HEK293T (cell line): ENCODE measurements at regions not wholly inside any gene's neighbourhood (a gene's known extent, or its start where the extent isn't known, plus 50 kb on each side); places are given as distances from the start of the nearest gene placed in this dataset.

ENCODE experiments used
- ARNT ChIP-seq: fragments of 450-650 bp; IDR thresholded peaks from 2 replicates; pipeline ENCODE4 v1.6.1; 2017; ENCODE audit warnings: mild to moderate bottlenecking
- BHLHE40 ChIP-seq: fragments of 450-650 bp; IDR thresholded peaks from 2 replicates; pipeline ENCODE4 v1.6.1; 2016; ENCODE audit warnings: mild to moderate bottlenecking, moderate library complexity, borderline replicate concordance
- ELF4 ChIP-seq: fragments of 450-650 bp; IDR thresholded peaks from 2 replicates; pipeline ENCODE4 v1.6.1; 2017; ENCODE audit warnings: antibody characterized with exemption
- FOXA1 ChIP-seq: fragments of 450-650 bp; IDR thresholded peaks from 2 replicates; pipeline ENCODE4 v1.6.1; 2016; ENCODE audit warnings: mild to moderate bottlenecking
- FOXK2 ChIP-seq: fragments of 450-650 bp; IDR thresholded peaks from 2 replicates; pipeline ENCODE4 v1.6.1; 2016; ENCODE audit warnings: mild to moderate bottlenecking
- FOXM1 ChIP-seq: fragments of 450-650 bp; IDR thresholded peaks from 2 replicates; pipeline ENCODE4 v1.6.1; 2017; ENCODE audit warnings: mild to moderate bottlenecking, borderline replicate concordance
- LEF1 ChIP-seq: fragments of 450-650 bp; IDR thresholded peaks from 2 replicates; pipeline ENCODE4 v1.6.1; 2017; ENCODE audit warnings: mild to moderate bottlenecking, borderline replicate concordance
- SP1 ChIP-seq: fragments of 450-650 bp; IDR thresholded peaks from 2 replicates; pipeline ENCODE4 v1.6.1; 2017
- SUZ12 ChIP-seq: fragments of 450-650 bp; IDR thresholded peaks from 2 replicates; pipeline ENCODE4 v1.6.1; 2016; ENCODE audit warnings: mild to moderate bottlenecking
- TARDBP ChIP-seq: fragments of 450-650 bp; IDR thresholded peaks from 2 replicates; pipeline ENCODE4 v1.6.1; 2016
- ZNF384 ChIP-seq: fragments of 450-650 bp; IDR thresholded peaks from 2 replicates; pipeline ENCODE4 v1.6.1; 2016

DNA sequence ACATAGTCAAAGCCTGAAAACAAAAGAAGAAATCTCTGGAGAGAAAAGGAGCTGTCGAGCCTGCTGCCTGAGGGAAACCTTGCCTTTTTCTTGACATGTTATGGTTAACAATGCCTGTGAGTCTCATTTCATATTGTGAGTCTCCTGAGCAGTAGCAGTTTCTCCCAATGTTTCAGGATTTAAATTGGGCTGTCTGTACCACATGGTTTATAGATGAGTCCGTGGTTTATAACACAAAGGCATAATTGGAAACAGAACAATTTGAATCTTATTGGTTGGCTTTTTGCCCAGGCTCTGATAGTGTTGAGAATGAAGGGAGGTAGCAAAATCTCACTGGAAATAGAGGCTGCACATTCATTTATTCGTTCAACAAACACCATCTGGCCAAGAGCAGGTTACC lies 540.9 kb downstream of the RAB38 start:
- no peak for TF ChIP-seq SP1
- TF ChIP-seq BHLHE40: no peak
- TF ChIP-seq ELF4: no peak
- no peak for TF ChIP-seq TARDBP
- TF ChIP-seq ZNF384: no peak
- no peak for TF ChIP-seq FOXM1
- TF ChIP-seq ARNT: no peak
- no peak for TF ChIP-seq FOXK2
- TF ChIP-seq FOXA1: no peak
- TF ChIP-seq SUZ12: no peak
- TF ChIP-seq LEF1: no peak
